Activated naive CD4-positive, alpha-beta T cell treated with anti-CD3 and anti-CD28 coated beads, Interleukin-2, amount 50 U/mL, for 16 hours (primary cell): ENCODE measurements at regions not wholly inside any gene's neighbourhood (a gene's known extent, or its start where the extent isn't known, plus 50 kb on each side); places are given as distances from the start of the nearest gene placed in this dataset.

Experiments
- DNase-seq: peaks from one replicate; pipeline ENCODE4 v3.0.0-alpha.2; 2020

- no peak for DNase-seq
Measured at GRCh38 chr5:93273176-93273575, 307.8 kb downstream of the NR2F1-AS1 start.

- no peak for DNase-seq
Measured at GRCh38 chr5:93272108-93272507, 308.9 kb downstream of the NR2F1-AS1 start.

- DNase-seq: no peak
Measured at GRCh38 chr5:93267736-93268135, 313.3 kb downstream of the NR2F1-AS1 start.

GRCh38 chr5:93267276-93267675, 313.7 kb downstream of the NR2F1-AS1 start:
- no peak for DNase-seq

GRCh38 chr5:93257616-93258015, 323.4 kb downstream of the NR2F1-AS1 start:
- DNase-seq: no peak

GRCh38 chr5:93255796-93256195, 325.2 kb downstream of the NR2F1-AS1 start:
- DNase-seq: no peak

- no peak for DNase-seq
Measured at GRCh38 chr5:93252165-93252564, 328.9 kb downstream of the NR2F1-AS1 start.

- no peak for DNase-seq
Measured at GRCh38 chr5:93251347-93251746, 329.7 kb downstream of the NR2F1-AS1 start.

GRCh38 chr5:93250424-93250823, 330.6 kb downstream of the NR2F1-AS1 start:
- DNase-seq: no peak

- no peak for DNase-seq
Measured at GRCh38 chr5:93249651-93250289, 331.2 kb downstream of the NR2F1-AS1 start.

- DNase-seq: no peak
Measured at GRCh38 chr5:93247105-93247504, 333.9 kb downstream of the NR2F1-AS1 start.

- no peak for DNase-seq
Measured at GRCh38 chr5:93246090-93246855, 334.7 kb downstream of the NR2F1-AS1 start.

GRCh38 chr5:93245226-93245625, 335.8 kb downstream of the NR2F1-AS1 start:
- DNase-seq: no peak

GRCh38 chr5:93243481-93243880, 337.5 kb downstream of the NR2F1-AS1 start:
- no peak for DNase-seq

GRCh38 chr5:93240228-93240834, 340.7 kb downstream of the NR2F1-AS1 start:
- no peak for DNase-seq

GRCh38 chr5:93236807-93237421, 344.1 kb downstream of the NR2F1-AS1 start:
- DNase-seq: no peak

- DNase-seq: no peak
Measured at GRCh38 chr5:93235761-93236160, 345.3 kb downstream of the NR2F1-AS1 start.

- no peak for DNase-seq
Measured at GRCh38 chr5:93226202-93226735, 354.8 kb downstream of the NR2F1-AS1 start.

- DNase-seq: no peak
Measured at GRCh38 chr5:93225748-93226147, 355.3 kb downstream of the NR2F1-AS1 start.

- no peak for DNase-seq
Measured at GRCh38 chr5:93224624-93225023, 356.4 kb downstream of the NR2F1-AS1 start.

- DNase-seq: no peak
Measured at GRCh38 chr5:93221773-93222172, 359.2 kb downstream of the NR2F1-AS1 start.

- no peak for DNase-seq
Measured at GRCh38 chr5:93220431-93220830, 360.6 kb downstream of the NR2F1-AS1 start.

GRCh38 chr5:93219641-93220145, 361.3 kb downstream of the NR2F1-AS1 start:
- DNase-seq: no peak
